CD4-positive, alpha-beta memory T cell (primary cell): ENCODE measurements at regions not wholly inside any gene's neighbourhood (a gene's known extent, or its start where the extent isn't known, plus 50 kb on each side); places are given as distances from the start of the nearest gene placed in this dataset.

Experiments used
- CTCF ChIA-PET: fragments of 350-600 bp; sonication (Branson Sonifier 250); formaldehyde crosslinking; loops from one replicate; lab custom pipeline; 2021; ENCODE audit warnings: inconsistent platforms; ENCODE audit not compliant: partially characterized antibody; lab: Charles Lee
- POLR2A ChIA-PET: fragments of 350-600 bp; sonication (Branson Sonifier 250); formaldehyde crosslinking; loops from one replicate; lab custom pipeline; 2021; ENCODE audit not compliant: partially characterized antibody; lab: Charles Lee
- DNase-seq, 5 donors: peaks; one replicate each; pipeline versions ENCODE4 v3.0.0 to v3.0.0-alpha.2; 2020 to 2022; ENCODE audit warnings: mixed read lengths in 1 of 5
- H3K27ac ChIP-seq: one replicate; pipeline ENCODE4 v1.7.0; 2013; ENCODE audit warnings: low read depth, low read length
- H3K27me3 ChIP-seq: 2 replicates; pipeline ENCODE4 v1.7.0; 2013; ENCODE audit warnings: mild to moderate bottlenecking, low read length, moderate library complexity; ENCODE audit not compliant: insufficient read depth
- H3K36me3 ChIP-seq: 2 replicates; pipeline ENCODE4 v1.7.0; 2013; ENCODE audit warnings: mild to moderate bottlenecking, low read length, moderate library complexity; ENCODE audit not compliant: insufficient read depth
- H3K4me1 ChIP-seq: 2 replicates; pipeline ENCODE4 v1.7.0; 2013; ENCODE audit warnings: mild to moderate bottlenecking, low read length, moderate library complexity; ENCODE audit not compliant: insufficient read depth
- H3K4me3 ChIP-seq, 2 donors: one replicate each; pipeline ENCODE4 v1.7.0; 2013; ENCODE audit warnings: low read length in 2 of 2, mild to moderate bottlenecking in 1 of 2
- H3K9me3 ChIP-seq, 2 donors: one replicate each; pipeline ENCODE4 v1.7.0; 2013; ENCODE audit warnings: low read length in 2 of 2, control low read depth in 1 of 2; ENCODE audit not compliant: control insufficient read depth in 1 of 2
- H3K27ac Mint-ChIP-seq, 7 donors: one replicate each; pipeline ENCODE4 v1.8.0; 2020 to 2021; ENCODE audit warnings: mixed read lengths in 7 of 7, mild to moderate bottlenecking in 6 of 7, inconsistent platforms in 3 of 7, moderate library complexity in 3 of 7
- H3K27me3 Mint-ChIP-seq, 2 donors: one replicate each; pipeline ENCODE4 v1.8.0; 2020 to 2021; ENCODE audit warnings: mixed read lengths in 2 of 2
- H3K36me3 Mint-ChIP-seq, 2 donors: one replicate each; pipeline ENCODE4 v1.8.0; 2020 to 2021; ENCODE audit warnings: mixed read lengths in 2 of 2, inconsistent platforms in 1 of 2, mild to moderate bottlenecking in 1 of 2
- H3K4me1 Mint-ChIP-seq, 4 donors: one replicate each; pipeline ENCODE4 v1.8.0; 2020 to 2021; ENCODE audit warnings: mixed read lengths in 4 of 4, mild to moderate bottlenecking in 1 of 4
- H3K4me3 Mint-ChIP-seq, 8 donors: one replicate each; pipeline ENCODE4 v1.8.0; 2020 to 2021; ENCODE audit warnings: mixed read lengths in 8 of 8, mild to moderate bottlenecking in 7 of 8, moderate library complexity in 6 of 8, inconsistent platforms in 3 of 8
- H3K9me3 Mint-ChIP-seq, 8 donors: one replicate each; pipeline ENCODE4 v1.8.0; 2020 to 2021; ENCODE audit warnings: mixed read lengths in 8 of 8, mild to moderate bottlenecking in 5 of 8, inconsistent platforms in 3 of 8, moderate library complexity in 1 of 8
- intact Hi-C: fragments of 100-400 bp; cut with micrococcal nuclease; formaldehyde crosslinking; loops from one replicate; pipeline ENCODE4 v1.15.1; 2023

GRCh38 chr4:185899833-185900232 is 87.8 kb upstream of the SORBS2 start:
- Histone ChIP-seq H3K27ac (no peak overlapping the region), H3K27me3 (no peaks in the 10 kb centered on the region), H3K36me3 (no peaks in the 10 kb centered on the region), H3K4me3 (no peak overlapping the region), H3K4me1 (no peaks in the 10 kb centered on the region), H3K9me3 (no peaks in the 10 kb centered on the region)
- ChIA-PET CTCF (no interaction called here), POLR2A (no interaction called here)
- Mint-ChIP-seq H3K9me3 (peaks cover 0 to 3% (median 0%) of the 10 kb centered on the region in 8 donors), H3K4me3 (no peak overlapping the region), H3K36me3 (no peaks in the 10 kb centered on the region), H3K4me1 (no peaks in the 10 kb centered on the region), H3K27me3 (no peaks in the 10 kb centered on the region), H3K27ac (no peak overlapping the region)
- intact Hi-C loops = no loop called here
- no peak for DNase-seq

- ChIA-PET POLR2A (no interaction called here), CTCF (no interaction called here)
- H3K36me3 ChIP-seq = no peaks in the 10 kb centered on the region
- no peak overlapping the region for H3K27ac ChIP-seq
- Mint-ChIP-seq H3K36me3 (no peaks in the 10 kb centered on the region), H3K4me3 (no peak overlapping the region), H3K9me3 (peaks cover 0 to 5% (median 0%) of the 10 kb centered on the region in 8 donors), H3K27ac (no peak overlapping the region), H3K4me1 (no peaks in the 10 kb centered on the region), H3K27me3 (peaks cover 0 to under 1% of the 10 kb centered on the region in 2 donors)
- H3K27me3 ChIP-seq = no peaks in the 10 kb centered on the region
- intact Hi-C loops = no loop called here
- no peaks in the 10 kb centered on the region for H3K4me1 ChIP-seq
- no peak overlapping the region for H3K4me3 ChIP-seq
- H3K9me3 ChIP-seq = no peaks in the 10 kb centered on the region
- no peak for DNase-seq
Measured at GRCh38 chr4:185902654-185903053, 90.7 kb upstream of the SORBS2 start.

GRCh38 chr4:185903205-185903604 is 91.2 kb upstream of the SORBS2 start:
- Mint-ChIP-seq H3K4me1 (no peaks in the 10 kb centered on the region), H3K27ac (no peak overlapping the region), H3K36me3 (no peaks in the 10 kb centered on the region), H3K27me3 (peaks cover 0 to 1% of the 10 kb centered on the region in 2 donors), H3K9me3 (peaks cover 0 to 5% (median 0%) of the 10 kb centered on the region in 8 donors), H3K4me3 (no peak overlapping the region)
- Histone ChIP-seq H3K9me3 (no peaks in the 10 kb centered on the region), H3K36me3 (no peaks in the 10 kb centered on the region), H3K27ac (no peak overlapping the region), H3K4me3 (no peak overlapping the region), H3K27me3 (no peaks in the 10 kb centered on the region), H3K4me1 (no peaks in the 10 kb centered on the region)
- DNase-seq = no peak
- intact Hi-C loops = no loop called here
- POLR2A ChIA-PET = no interaction called here
- CTCF ChIA-PET = no interaction called here

- intact Hi-C loops = no loop called here
- no peaks in the 10 kb centered on the region for H3K4me1 Mint-ChIP-seq
- no peak overlapping the region for H3K4me3 Mint-ChIP-seq
- H3K27ac ChIP-seq = no peak overlapping the region
- H3K4me1 ChIP-seq = no peaks in the 10 kb centered on the region
- H3K27me3 ChIP-seq = no peaks in the 10 kb centered on the region
- no peak for DNase-seq
- no peaks in the 10 kb centered on the region for H3K36me3 Mint-ChIP-seq
- H3K9me3 ChIP-seq = no peaks in the 10 kb centered on the region
- CTCF ChIA-PET = no interaction called here
- peaks cover 0 to 5% (median 0%) of the 10 kb centered on the region in 8 donors for H3K9me3 Mint-ChIP-seq
- POLR2A ChIA-PET = no interaction called here
- no peak overlapping the region for H3K27ac Mint-ChIP-seq
- peaks cover 0 to 1% of the 10 kb centered on the region in 2 donors for H3K27me3 Mint-ChIP-seq
- no peaks in the 10 kb centered on the region for H3K36me3 ChIP-seq
- no peak overlapping the region for H3K4me3 ChIP-seq
Measured at GRCh38 chr4:185904381-185904780, 92.4 kb upstream of the SORBS2 start.

- intact Hi-C loops = no loop called here
- H3K27ac ChIP-seq = no peak overlapping the region
- Mint-ChIP-seq H3K4me3 (no peak overlapping the region), H3K9me3 (peaks cover 0 to 2% (median 0%) of the 10 kb centered on the region in 8 donors), H3K4me1 (no peaks in the 10 kb centered on the region), H3K27ac (no peak overlapping the region), H3K27me3 (peaks cover 0 to 1% of the 10 kb centered on the region in 2 donors), H3K36me3 (no peaks in the 10 kb centered on the region)
- POLR2A ChIA-PET = no interaction called here
- no peaks in the 10 kb centered on the region for H3K27me3 ChIP-seq
- no peaks in the 10 kb centered on the region for H3K9me3 ChIP-seq
- DNase-seq = no peak
- CTCF ChIA-PET = no interaction called here
- no peak overlapping the region for H3K4me3 ChIP-seq
- H3K36me3 ChIP-seq = no peaks in the 10 kb centered on the region
- H3K4me1 ChIP-seq = no peaks in the 10 kb centered on the region
Measured at GRCh38 chr4:185909972-185910371, 98.0 kb upstream of the SORBS2 start.

GRCh38 chr4:185911556-185912064 is 99.6 kb upstream of the SORBS2 start:
- Histone ChIP-seq H3K36me3 (no peaks in the 10 kb centered on the region), H3K27ac (no peak overlapping the region), H3K4me1 (no peaks in the 10 kb centered on the region), H3K27me3 (no peaks in the 10 kb centered on the region), H3K9me3 (no peaks in the 10 kb centered on the region), H3K4me3 (no peak overlapping the region)
- ChIA-PET POLR2A (no interaction called here), CTCF (no interaction called here)
- Mint-ChIP-seq H3K27ac (no peak overlapping the region), H3K27me3 (peaks cover 0 to 4% of the 10 kb centered on the region in 2 donors), H3K36me3 (no peaks in the 10 kb centered on the region), H3K9me3 (peaks cover 0 to 6% (median 0%) of the 10 kb centered on the region in 8 donors), H3K4me1 (no peaks in the 10 kb centered on the region), H3K4me3 (no peak overlapping the region)
- intact Hi-C loops = no loop called here
- DNase-seq = no peak

GRCh38 chr4:185912779-185913178 is 100.8 kb upstream of the SORBS2 start:
- no peak overlapping the region for H3K4me3 ChIP-seq
- H3K27me3 Mint-ChIP-seq = peaks cover 0 to 5% of the 10 kb centered on the region in 2 donors
- no peaks in the 10 kb centered on the region for H3K36me3 ChIP-seq
- ChIA-PET POLR2A (no interaction called here), CTCF (no interaction called here)
- no peak overlapping the region for H3K27ac ChIP-seq
- H3K4me1 ChIP-seq = no peaks in the 10 kb centered on the region
- intact Hi-C loops = no loop called here
- H3K27ac Mint-ChIP-seq = no peak overlapping the region
- H3K27me3 ChIP-seq = no peaks in the 10 kb centered on the region
- H3K4me1 Mint-ChIP-seq = no peaks in the 10 kb centered on the region
- no peak for DNase-seq
- peaks cover 0 to 6% (median 0%) of the 10 kb centered on the region in 8 donors for H3K9me3 Mint-ChIP-seq
- H3K9me3 ChIP-seq = no peaks in the 10 kb centered on the region
- no peaks in the 10 kb centered on the region for H3K36me3 Mint-ChIP-seq
- H3K4me3 Mint-ChIP-seq = no peak overlapping the region
